ENCODE measurements at regions not wholly inside any gene's neighbourhood (a gene's known extent, or its start where the extent isn't known, plus 50 kb on each side); places are given as distances from the start of the nearest gene placed in this dataset.

GRCh38 chr14:46788994-46789393 lies 137.4 kb upstream of the RPL10L start:
- no peak for DNase-seq (ENCODE audit: low spot score)

- no peak for DNase-seq (ENCODE audit: low spot score)
Measured at GRCh38 chr14:46782281-46782680, 130.7 kb upstream of the RPL10L start.

GRCh38 chr14:46769292-46769691 lies 117.7 kb upstream of the RPL10L start:
- DNase-seq (ENCODE audit: low spot score): no peak

GRCh38 chr14:46747001-46747652 lies 95.5 kb upstream of the RPL10L start:
- no peak for DNase-seq (ENCODE audit: low spot score)

GRCh38 chr14:46734286-46734685 lies 82.7 kb upstream of the RPL10L start:
- no peak for DNase-seq (ENCODE audit: low spot score)

GRCh38 chr14:46717211-46717610 lies 65.6 kb upstream of the RPL10L start:
- DNase-seq (ENCODE audit: low spot score): peak; percentile 3

Measured in kidney tubule cell (primary cell).